NB4 (cell line): ENCODE measurements at regions not wholly inside any gene's neighbourhood (a gene's known extent, or its start where the extent isn't known, plus 50 kb on each side); places are given as distances from the start of the nearest gene placed in this dataset.
"Not testable (repeated sequence)": the region's sequence is repeated elsewhere in the genome, so short reads cannot be mapped to it uniquely, and the experiment has no call there.

Source experiments
- MYC ChIP-seq: IDR thresholded peaks from 2 replicates; pipeline ENCODE4 v1.6.1; 2011; ENCODE audit warnings: low read depth, low read length
- POLR2A ChIP-seq: IDR thresholded peaks from 2 replicates; pipeline ENCODE4 v1.6.1; 2011; ENCODE audit warnings: mild to moderate bottlenecking; ENCODE audit not compliant: insufficient read length; ENCODE audit errors: extremely low read depth
- TF ChIP-seq, protein P1 (sequence below): IDR thresholded peaks from one replicate; pipeline ENCODE4 v1.5.1; 2012; ENCODE audit warnings: low read depth, low read length

DNA sequence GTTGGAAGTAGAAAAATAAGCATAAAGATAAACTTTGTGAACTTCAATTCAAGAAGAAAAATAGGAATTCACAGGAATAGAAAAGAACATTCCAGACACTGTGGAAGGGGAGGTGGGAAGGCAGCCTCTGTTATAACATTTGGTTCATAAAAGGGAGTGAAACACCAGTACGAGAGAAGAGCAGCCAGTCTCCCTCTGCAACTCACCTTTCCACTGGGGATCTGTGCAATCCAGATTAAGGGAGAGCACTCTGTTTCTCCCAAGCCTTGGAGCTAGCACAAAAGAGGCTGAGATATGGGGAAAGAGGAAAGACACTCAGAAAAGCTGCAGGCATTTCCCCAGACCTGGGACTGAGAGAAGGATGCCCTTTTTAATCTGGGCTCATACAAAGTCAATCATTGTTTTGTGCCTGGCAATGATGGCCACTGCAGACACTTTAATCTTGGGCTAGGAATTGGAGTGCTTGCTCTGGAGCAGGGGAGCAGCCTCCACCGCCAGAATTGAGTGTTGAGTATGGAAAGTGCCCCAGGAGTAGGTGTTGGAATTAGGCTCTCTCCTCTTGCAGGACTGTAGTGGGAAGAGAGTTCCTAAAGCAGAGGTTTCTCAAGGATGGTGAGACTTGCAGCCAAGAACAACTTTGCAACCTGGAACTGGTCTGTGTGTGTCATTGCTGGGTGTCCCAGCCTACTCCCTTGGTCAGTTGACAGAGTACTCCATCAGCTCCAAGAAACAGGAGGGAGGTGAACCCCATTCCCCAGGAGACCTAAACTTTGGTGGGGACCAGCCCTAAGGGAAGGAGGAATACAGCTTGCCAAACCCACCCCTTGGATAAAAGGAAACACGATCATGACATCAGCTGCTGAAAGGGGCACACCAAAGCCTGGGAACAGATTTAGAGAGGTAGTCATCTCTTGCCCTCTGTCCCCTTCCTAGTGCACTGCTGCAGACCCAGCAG is 1510.2 kb upstream of the TPTE start:
- TF ChIP-seq, protein P1, sequence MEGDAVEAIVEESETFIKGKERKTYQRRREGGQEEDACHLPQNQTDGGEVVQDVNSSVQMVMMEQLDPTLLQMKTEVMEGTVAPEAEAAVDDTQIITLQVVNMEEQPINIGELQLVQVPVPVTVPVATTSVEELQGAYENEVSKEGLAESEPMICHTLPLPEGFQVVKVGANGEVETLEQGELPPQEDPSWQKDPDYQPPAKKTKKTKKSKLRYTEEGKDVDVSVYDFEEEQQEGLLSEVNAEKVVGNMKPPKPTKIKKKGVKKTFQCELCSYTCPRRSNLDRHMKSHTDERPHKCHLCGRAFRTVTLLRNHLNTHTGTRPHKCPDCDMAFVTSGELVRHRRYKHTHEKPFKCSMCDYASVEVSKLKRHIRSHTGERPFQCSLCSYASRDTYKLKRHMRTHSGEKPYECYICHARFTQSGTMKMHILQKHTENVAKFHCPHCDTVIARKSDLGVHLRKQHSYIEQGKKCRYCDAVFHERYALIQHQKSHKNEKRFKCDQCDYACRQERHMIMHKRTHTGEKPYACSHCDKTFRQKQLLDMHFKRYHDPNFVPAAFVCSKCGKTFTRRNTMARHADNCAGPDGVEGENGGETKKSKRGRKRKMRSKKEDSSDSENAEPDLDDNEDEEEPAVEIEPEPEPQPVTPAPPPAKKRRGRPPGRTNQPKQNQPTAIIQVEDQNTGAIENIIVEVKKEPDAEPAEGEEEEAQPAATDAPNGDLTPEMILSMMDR, result not testable (repeated sequence)
- not testable (repeated sequence) for TF ChIP-seq POLR2A, MYC
